Endothelial cell of umbilical vein (primary cell): ENCODE measurements at regions not wholly inside any gene's neighbourhood (a gene's known extent, or its start where the extent isn't known, plus 50 kb on each side); places are given as distances from the start of the nearest gene placed in this dataset.

Source experiments
- CTCF ChIP-seq, 2 donors: IDR thresholded peaks; 1 replicate in 1 of 2; 2 replicates in 1 of 2; pipeline ENCODE4 v1.5.1; 2011; ENCODE audit warnings: low read length in 2 of 2, mild to moderate bottlenecking in 2 of 2, moderate library complexity in 2 of 2, control low read depth in 1 of 2, inconsistent platforms in 1 of 2, low read depth in 1 of 2; ENCODE audit not compliant: insufficient read depth in 1 of 2; ENCODE audit errors: extremely low read depth in 1 of 2
- POLR2A ChIP-seq: IDR thresholded peaks from 2 replicates; pipeline ENCODE4 v1.6.1; 2012; ENCODE audit warnings: low read depth, mild to moderate bottlenecking, control low read depth, low read length

GRCh38 chr3:83500931-83501330, 1457.9 kb upstream of the CADM2 start:
- TF ChIP-seq POLR2A (no peak), CTCF (IDR thresholded peaks at IDR 0.05; ENCODE audit: extremely low read depth in 1 of 2, insufficient read depth in 1 of 2, low read depth in 1 of 2, low read length in 2 of 2) (no peak)
